ENCODE measurements at regions not wholly inside any gene's neighbourhood (a gene's known extent, or its start where the extent isn't known, plus 50 kb on each side); places are given as distances from the start of the nearest gene placed in this dataset.
A peak's percentile ranks its signal among the peaks of the same experiment; 100 is the strongest.

- Histone ChIP-seq H3K79me2 (ENCODE audit: control insufficient read depth, insufficient read depth, low read length) (no peaks in the 10 kb centered on the region), H3K4me2 (ENCODE audit: extremely low read depth, insufficient read depth, low read length) (no peak overlapping the region), H3K9me3 (ENCODE audit: control insufficient read depth, insufficient read depth, low read depth, low read length) (no peaks in the 10 kb centered on the region), H3K36me3 (ENCODE audit: control insufficient read depth, insufficient read depth, low read length) (no peaks in the 10 kb centered on the region), H3K4me1 (ENCODE audit: control insufficient read depth, extremely low read depth, insufficient read depth, low read length) (no peaks in the 10 kb centered on the region), H3K27ac (ENCODE audit: insufficient read depth, low read length) (no peak overlapping the region), H4K20me1 (ENCODE audit: control insufficient read depth, extremely low read depth, insufficient read depth, low read length) (no peaks in the 10 kb centered on the region), H3K4me3 (replicated peaks in 1 of 4; ENCODE audit: control extremely low read depth in 1 of 4, insufficient read depth in 1 of 4, low read depth in 3 of 4, low read length in 4 of 4) (no peak overlapping the region), H2AFZ (ENCODE audit: low read length) (no peak overlapping the region), H3K27me3 (ENCODE audit: control insufficient read depth, insufficient read depth, low read length) (no peaks in the 10 kb centered on the region), H3K9ac (ENCODE audit: insufficient read depth, low read length) (no peak overlapping the region)
- DNase-seq (ENCODE audit: low read depth in 2 of 2) = no peak
- no peak for TF ChIP-seq EZH2 (IDR thresholded peaks at IDR 0.05; ENCODE audit: low read length, missing control alignments)
- TF ChIP-seq CTCF (conservative IDR thresholded peaks at IDR 0.05 in 1 of 2, IDR thresholded peaks at IDR 0.05 in 1 of 2; ENCODE audit: low read depth in 1 of 2, low read length in 2 of 2) = no peak
Measured at GRCh38 chr7:26583094-26583648, 281.2 kb downstream of the SKAP2 start.

GRCh38 chr7:26584326-26584725, 280.1 kb downstream of the SKAP2 start:
- Histone ChIP-seq H3K4me3 (replicated peaks in 1 of 4; ENCODE audit: control extremely low read depth in 1 of 4, insufficient read depth in 1 of 4, low read depth in 3 of 4, low read length in 4 of 4) (no peak overlapping the region), H3K27me3 (ENCODE audit: control insufficient read depth, insufficient read depth, low read length) (no peaks in the 10 kb centered on the region), H3K79me2 (ENCODE audit: control insufficient read depth, insufficient read depth, low read length) (no peaks in the 10 kb centered on the region), H3K4me2 (ENCODE audit: extremely low read depth, insufficient read depth, low read length) (no peak overlapping the region), H2AFZ (ENCODE audit: low read length) (no peak overlapping the region), H4K20me1 (ENCODE audit: control insufficient read depth, extremely low read depth, insufficient read depth, low read length) (no peaks in the 10 kb centered on the region), H3K4me1 (ENCODE audit: control insufficient read depth, extremely low read depth, insufficient read depth, low read length) (no peaks in the 10 kb centered on the region), H3K27ac (ENCODE audit: insufficient read depth, low read length) (no peak overlapping the region), H3K36me3 (ENCODE audit: control insufficient read depth, insufficient read depth, low read length) (no peaks in the 10 kb centered on the region), H3K9me3 (ENCODE audit: control insufficient read depth, insufficient read depth, low read depth, low read length) (no peaks in the 10 kb centered on the region), H3K9ac (ENCODE audit: insufficient read depth, low read length) (no peak overlapping the region)
- TF ChIP-seq CTCF (conservative IDR thresholded peaks at IDR 0.05 in 1 of 2, IDR thresholded peaks at IDR 0.05 in 1 of 2; ENCODE audit: low read depth in 1 of 2, low read length in 2 of 2) (no peak), EZH2 (IDR thresholded peaks at IDR 0.05; ENCODE audit: low read length, missing control alignments) (no peak)
- DNase-seq (ENCODE audit: low read depth in 2 of 2) = no peak

- no peak overlapping the region for H3K4me3 ChIP-seq (replicated peaks in 1 of 4; ENCODE audit: control extremely low read depth in 1 of 4, insufficient read depth in 1 of 4, low read depth in 3 of 4, low read length in 4 of 4)
- no peak overlapping the region for H3K4me2 ChIP-seq (ENCODE audit: extremely low read depth, insufficient read depth, low read length)
- DNase-seq (ENCODE audit: low read depth in 2 of 2) = peak in 1 of 2 donors; percentile 3
- no peaks in the 10 kb centered on the region for H3K36me3 ChIP-seq (ENCODE audit: control insufficient read depth, insufficient read depth, low read length)
- H3K27ac ChIP-seq (ENCODE audit: insufficient read depth, low read length) = no peak overlapping the region
- no peak overlapping the region for H3K9ac ChIP-seq (ENCODE audit: insufficient read depth, low read length)
- H2AFZ ChIP-seq (ENCODE audit: low read length) = no peak overlapping the region
- H4K20me1 ChIP-seq (ENCODE audit: control insufficient read depth, extremely low read depth, insufficient read depth, low read length) = no peaks in the 10 kb centered on the region
- H3K9me3 ChIP-seq (ENCODE audit: control insufficient read depth, insufficient read depth, low read depth, low read length) = no peaks in the 10 kb centered on the region
- TF ChIP-seq EZH2 (IDR thresholded peaks at IDR 0.05; ENCODE audit: low read length, missing control alignments) (no peak), CTCF (conservative IDR thresholded peaks at IDR 0.05 in 1 of 2, IDR thresholded peaks at IDR 0.05 in 1 of 2; ENCODE audit: low read depth in 1 of 2, low read length in 2 of 2) (no peak)
- no peaks in the 10 kb centered on the region for H3K79me2 ChIP-seq (ENCODE audit: control insufficient read depth, insufficient read depth, low read length)
- H3K27me3 ChIP-seq (ENCODE audit: control insufficient read depth, insufficient read depth, low read length) = no peaks in the 10 kb centered on the region
- no peaks in the 10 kb centered on the region for H3K4me1 ChIP-seq (ENCODE audit: control insufficient read depth, extremely low read depth, insufficient read depth, low read length)
Measured at GRCh38 chr7:26584987-26585665, 279.3 kb downstream of the SKAP2 start.
